Caco-2 (cell line): ENCODE measurements at regions not wholly inside any gene's neighbourhood (a gene's known extent, or its start where the extent isn't known, plus 50 kb on each side); places are given as distances from the start of the nearest gene placed in this dataset.

Experiments used
- BruUV-seq: library from RNA; stranded (reverse); fragments of 400-500 nt; replicated peaks from 2 replicates; lab custom pipeline; 2021; lab: Mats Ljungman, UMichigan
- CTCF ChIA-PET: fragments of 300-600 bp; sonication (Branson Sonifier 250); formaldehyde crosslinking; loops from one replicate; lab custom pipeline; 2022; ENCODE audit warnings: antibody characterized with exemption; lab: Charles Lee
- POLR2A ChIA-PET: fragments of 300-600 bp; sonication (Branson Sonifier 250); formaldehyde crosslinking; loops from one replicate; lab custom pipeline; 2022; ENCODE audit warnings: antibody characterized with exemption; lab: Charles Lee
- DNase-seq, 2 experiments: peaks; one replicate each; pipeline versions ENCODE4 v3.0.0 to v3.0.0-alpha.2; 2020 to 2022
- H3K27me3 ChIP-seq: replicated peaks from 2 replicates; pipeline ENCODE4 v1.6.0; 2011; ENCODE audit warnings: low read length; ENCODE audit not compliant: control insufficient read depth, insufficient read depth
- H3K36me3 ChIP-seq: 2 replicates; pipeline ENCODE4 v1.5.1; 2011; ENCODE audit warnings: low read length; ENCODE audit not compliant: control insufficient read depth, insufficient read depth
- H3K4me1 ChIP-seq: fragments of 250-450 bp; sonication (Bioruptor Pico); 2 replicates; pipeline ENCODE4 v1.5.1; 2020; ENCODE audit warnings: mild to moderate bottlenecking
- H3K4me3 ChIP-seq: 2 replicates; pipeline ENCODE4 v1.5.1; 2011; ENCODE audit warnings: low read depth, mild to moderate bottlenecking, control low read depth, low read length
- H3K9me3 ChIP-seq: fragments of 250-450 bp; sonication (Bioruptor Pico); 2 replicates; pipeline ENCODE4 v1.5.1; 2020; ENCODE audit warnings: mild to moderate bottlenecking, moderate library complexity
- H3K27ac Mint-ChIP-seq: one replicate; pipeline ENCODE4 v1.8.0; 2022; ENCODE audit warnings: mixed read lengths; ENCODE audit not compliant: unreplicated experiment
- H3K27me3 Mint-ChIP-seq: one replicate; pipeline ENCODE4 v1.8.0; 2022; ENCODE audit warnings: mixed read lengths; ENCODE audit not compliant: insufficient read depth, unreplicated experiment
- H3K36me3 Mint-ChIP-seq: one replicate; pipeline ENCODE4 v1.8.0; 2022; ENCODE audit warnings: mild to moderate bottlenecking, mixed read lengths; ENCODE audit not compliant: insufficient read depth, unreplicated experiment
- H3K4me1 Mint-ChIP-seq: one replicate; pipeline ENCODE4 v1.8.0; 2022; ENCODE audit warnings: low read depth, mixed read lengths; ENCODE audit not compliant: unreplicated experiment
- H3K4me3 Mint-ChIP-seq: one replicate; pipeline ENCODE4 v1.8.0; 2022; ENCODE audit warnings: mild to moderate bottlenecking, moderate library complexity, mixed read lengths; ENCODE audit not compliant: unreplicated experiment
- H3K9me3 Mint-ChIP-seq: one replicate; pipeline ENCODE4 v1.8.0; 2022; ENCODE audit warnings: mixed read lengths; ENCODE audit not compliant: unreplicated experiment
- intact Hi-C: fragments of 100-400 bp; cut with micrococcal nuclease; formaldehyde crosslinking; loops from one replicate; pipeline ENCODE4 v1.10.0; 2022; ENCODE audit not compliant: unreplicated experiment
- TF ChIP-seq, protein P1 (sequence below), 2 experiments: fragments of 200-600 bp in 1 of 2; IDR thresholded peaks; 1 replicate in 1 of 2; 2 replicates in 1 of 2; pipeline versions ENCODE4 v1.5.1 to v1.8.0; 2011 to 2022; ENCODE audit warnings: antibody characterized with exemption in 1 of 2, control low read depth in 1 of 2, inconsistent platforms in 1 of 2, low read depth in 1 of 2, low read length in 1 of 2, mild to moderate bottlenecking in 1 of 2, moderate library complexity in 1 of 2; ENCODE audit not compliant: insufficient read depth in 1 of 2, severe bottlenecking in 1 of 2, unreplicated experiment in 1 of 2

DNA sequence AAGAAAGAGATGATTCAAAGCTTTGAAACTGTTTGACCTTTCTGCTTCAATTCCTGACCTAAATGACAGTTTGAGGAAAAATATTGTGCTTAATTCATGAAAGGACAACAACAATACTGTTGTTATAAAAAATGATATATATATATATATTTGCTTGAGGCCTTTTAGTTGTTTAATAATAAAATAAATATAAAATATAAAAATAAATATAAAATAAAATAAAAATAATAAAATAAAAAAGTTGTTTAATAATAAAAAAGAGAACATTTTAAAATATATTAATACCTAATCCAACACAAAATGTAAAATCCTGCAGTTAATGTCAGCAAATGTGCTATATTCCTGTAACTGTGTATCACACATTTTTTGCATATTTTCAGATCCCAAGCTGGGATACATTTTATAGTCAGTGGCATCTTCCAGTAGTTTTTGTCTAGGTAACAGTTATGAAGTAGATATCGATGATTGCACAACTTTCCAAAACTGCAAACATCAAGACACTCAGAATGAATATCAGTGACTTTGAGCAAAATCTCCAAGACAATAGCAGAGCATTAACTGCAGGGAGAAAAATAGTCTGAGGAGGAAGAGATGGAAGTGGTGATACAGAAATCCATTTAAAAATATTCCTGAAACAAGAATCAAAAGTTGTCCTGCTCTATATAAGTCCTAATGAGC is 375.5 kb upstream of the KLHL1 start:
- ChIA-PET CTCF (no interaction called here), POLR2A (no interaction called here)
- BruUV-seq = no TSS peak
- no peak overlapping the region for H3K27ac Mint-ChIP-seq
- H3K4me3 Mint-ChIP-seq = no peak overlapping the region
- TF ChIP-seq, protein P1, sequence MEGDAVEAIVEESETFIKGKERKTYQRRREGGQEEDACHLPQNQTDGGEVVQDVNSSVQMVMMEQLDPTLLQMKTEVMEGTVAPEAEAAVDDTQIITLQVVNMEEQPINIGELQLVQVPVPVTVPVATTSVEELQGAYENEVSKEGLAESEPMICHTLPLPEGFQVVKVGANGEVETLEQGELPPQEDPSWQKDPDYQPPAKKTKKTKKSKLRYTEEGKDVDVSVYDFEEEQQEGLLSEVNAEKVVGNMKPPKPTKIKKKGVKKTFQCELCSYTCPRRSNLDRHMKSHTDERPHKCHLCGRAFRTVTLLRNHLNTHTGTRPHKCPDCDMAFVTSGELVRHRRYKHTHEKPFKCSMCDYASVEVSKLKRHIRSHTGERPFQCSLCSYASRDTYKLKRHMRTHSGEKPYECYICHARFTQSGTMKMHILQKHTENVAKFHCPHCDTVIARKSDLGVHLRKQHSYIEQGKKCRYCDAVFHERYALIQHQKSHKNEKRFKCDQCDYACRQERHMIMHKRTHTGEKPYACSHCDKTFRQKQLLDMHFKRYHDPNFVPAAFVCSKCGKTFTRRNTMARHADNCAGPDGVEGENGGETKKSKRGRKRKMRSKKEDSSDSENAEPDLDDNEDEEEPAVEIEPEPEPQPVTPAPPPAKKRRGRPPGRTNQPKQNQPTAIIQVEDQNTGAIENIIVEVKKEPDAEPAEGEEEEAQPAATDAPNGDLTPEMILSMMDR (IDR thresholded peaks at IDR 0.05; ENCODE audit: insufficient read depth in 1 of 2, low read depth in 1 of 2, low read length in 1 of 2, severe bottlenecking in 1 of 2, unreplicated experiment in 1 of 2) = no peak
- Histone ChIP-seq H3K36me3 (no peaks in the 10 kb centered on the region), H3K27me3 (no peaks in the 10 kb centered on the region), H3K9me3 (no peaks in the 10 kb centered on the region), H3K4me3 (no peak overlapping the region), H3K4me1 (no peaks in the 10 kb centered on the region)
- H3K36me3 Mint-ChIP-seq = no peaks in the 10 kb centered on the region
- no peak for DNase-seq
- no peaks in the 10 kb centered on the region for H3K27me3 Mint-ChIP-seq
- H3K9me3 Mint-ChIP-seq = no peaks in the 10 kb centered on the region
- no peaks in the 10 kb centered on the region for H3K4me1 Mint-ChIP-seq
- intact Hi-C loops = no loop called here

DNA sequence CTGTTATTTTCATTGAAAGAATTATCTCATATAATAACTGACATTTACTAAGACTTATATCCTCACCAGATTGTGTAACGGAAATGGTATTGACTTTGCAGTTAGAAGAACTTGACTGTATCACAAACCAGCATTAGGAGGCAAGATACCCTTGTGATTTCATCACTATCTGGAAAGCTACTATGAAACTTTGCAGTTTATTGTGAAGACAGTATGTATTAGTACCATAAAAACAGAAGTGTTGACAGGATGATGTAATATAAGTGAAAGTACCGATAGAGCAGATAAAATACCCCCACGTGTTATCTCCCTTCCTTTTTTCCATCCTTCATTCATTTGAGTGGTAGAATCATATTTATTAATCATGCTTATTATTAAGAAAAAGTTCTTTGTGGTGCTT is 365.7 kb upstream of the KLHL1 start:
- DNase-seq = no peak
- Mint-ChIP-seq H3K9me3 (no peaks in the 10 kb centered on the region), H3K27ac (no peak overlapping the region), H3K27me3 (no peaks in the 10 kb centered on the region), H3K36me3 (no peaks in the 10 kb centered on the region), H3K4me3 (no peak overlapping the region), H3K4me1 (no peaks in the 10 kb centered on the region)
- intact Hi-C loops = no loop called here
- ChIA-PET CTCF (interaction anchor here (0.7 kb wide), 1 partner anchor 539 kb away, joined by 3 read pairs; no protein-coding TSS in a partner anchor), POLR2A (no interaction called here)
- Histone ChIP-seq H3K36me3 (no peaks in the 10 kb centered on the region), H3K9me3 (no peaks in the 10 kb centered on the region), H3K4me3 (no peak overlapping the region), H3K4me1 (no peaks in the 10 kb centered on the region), H3K27me3 (no peaks in the 10 kb centered on the region)
- TF ChIP-seq, protein P1 (IDR thresholded peaks at IDR 0.05; ENCODE audit: insufficient read depth in 1 of 2, low read depth in 1 of 2, low read length in 1 of 2, severe bottlenecking in 1 of 2, unreplicated experiment in 1 of 2) = no peak
- no TSS peak for BruUV-seq

DNA sequence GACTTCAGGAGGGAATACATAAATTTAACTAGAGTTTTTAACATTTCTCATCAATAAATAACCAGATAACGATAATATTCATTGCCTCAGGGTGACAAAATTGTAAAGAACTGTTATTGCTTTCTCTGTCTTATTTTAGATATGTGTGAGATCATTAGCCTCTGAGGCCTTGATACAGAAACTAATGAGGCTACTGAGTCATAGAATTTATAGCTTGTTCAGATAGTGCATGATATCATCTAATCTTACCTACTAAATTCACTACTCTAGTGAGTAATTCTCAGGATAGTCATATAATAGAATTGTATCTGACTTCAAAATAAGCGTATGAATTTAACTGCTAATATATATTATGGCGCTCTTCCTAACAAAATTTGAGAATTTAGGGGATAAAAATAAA is 360.8 kb upstream of the KLHL1 start:
- Histone ChIP-seq H3K9me3 (no peaks in the 10 kb centered on the region), H3K4me3 (no peak overlapping the region), H3K4me1 (no peaks in the 10 kb centered on the region), H3K36me3 (no peaks in the 10 kb centered on the region), H3K27me3 (no peaks in the 10 kb centered on the region)
- H3K27ac Mint-ChIP-seq = no peak overlapping the region
- H3K27me3 Mint-ChIP-seq = no peaks in the 10 kb centered on the region
- H3K9me3 Mint-ChIP-seq = no peaks in the 10 kb centered on the region
- CTCF ChIA-PET = no interaction called here
- intact Hi-C loops = no loop called here
- no peak for DNase-seq
- H3K36me3 Mint-ChIP-seq = no peaks in the 10 kb centered on the region
- POLR2A ChIA-PET = no interaction called here
- H3K4me3 Mint-ChIP-seq = no peak overlapping the region
- H3K4me1 Mint-ChIP-seq = no peaks in the 10 kb centered on the region
- TF ChIP-seq, protein P1 (IDR thresholded peaks at IDR 0.05; ENCODE audit: insufficient read depth in 1 of 2, low read depth in 1 of 2, low read length in 1 of 2, severe bottlenecking in 1 of 2, unreplicated experiment in 1 of 2) = no peak
- no TSS peak for BruUV-seq
